ENCODE measurements at regions not wholly inside any gene's neighbourhood (a gene's known extent, or its start where the extent isn't known, plus 50 kb on each side); places are given as distances from the start of the nearest gene placed in this dataset.

GRCh38 chrX:39815631-39816030 is 282.1 kb downstream of the BCOR start:
- TF ChIP-seq POLR2A (IDR thresholded peaks at IDR 0.05) = no peak
- no peak for TF ChIP-seq CTCF (IDR thresholded peaks at IDR 0.05)
- Histone ChIP-seq H3K4me1 (peaks cover 24% of the 10 kb centered on the region), H3K27me3 (no peaks in the 10 kb centered on the region), H3K27ac (no peak overlapping the region), H3K4me3 (no peak overlapping the region), H3K9me3 (no peaks in the 10 kb centered on the region), H3K36me3 (replicated peaks in 1 of 2; ENCODE audit: insufficient read depth in 1 of 2, low read depth in 2 of 2) (no peaks in the 10 kb centered on the region)
- DNase-seq (no peak), ATAC-seq (no peak)
- 57% methylated on average over 1 of the region's 1 CpG; no CpG with 5 or more reads in 1 of the 2 donors for WGBS, 2 donors
- intact Hi-C loops (cut with DNase I) = no loop called here

GRCh38 chrX:39816871-39817731 is 280.7 kb downstream of the BCOR start:
- H3K36me3 ChIP-seq (replicated peaks in 1 of 2; ENCODE audit: insufficient read depth in 1 of 2, low read depth in 2 of 2) = no peaks in the 10 kb centered on the region
- 27 to 42% methylated on average over 5 to 12 of the region's 16 CpGs for WGBS, 2 donors
- peaks cover 25% of the 10 kb centered on the region for H3K4me1 ChIP-seq
- no peaks in the 10 kb centered on the region for H3K9me3 ChIP-seq
- intact Hi-C loops (cut with DNase I) = no loop called here
- ATAC-seq (no peak), DNase-seq (no peak)
- H3K27me3 ChIP-seq = no peaks in the 10 kb centered on the region
- H3K27ac ChIP-seq = no peak overlapping the region
- no peak for TF ChIP-seq CTCF (IDR thresholded peaks at IDR 0.05)
- TF ChIP-seq POLR2A (IDR thresholded peaks at IDR 0.05) = no peak
- H3K4me3 ChIP-seq = no peak overlapping the region

GRCh38 chrX:39817754-39818470 is 279.8 kb downstream of the BCOR start:
- DNase-seq (no peak), ATAC-seq (no peak)
- no peak overlapping the region for H3K27ac ChIP-seq
- TF ChIP-seq CTCF (IDR thresholded peaks at IDR 0.05) = no peak
- no peak for TF ChIP-seq POLR2A (IDR thresholded peaks at IDR 0.05)
- no peaks in the 10 kb centered on the region for H3K36me3 ChIP-seq (replicated peaks in 1 of 2; ENCODE audit: insufficient read depth in 1 of 2, low read depth in 2 of 2)
- H3K9me3 ChIP-seq = no peaks in the 10 kb centered on the region
- WGBS, 2 donors = 30 to 45% methylated on average over 5 to 12 of the region's 12 CpGs
- H3K4me1 ChIP-seq = peaks cover 23% of the 10 kb centered on the region
- no peak overlapping the region for H3K4me3 ChIP-seq
- no peaks in the 10 kb centered on the region for H3K27me3 ChIP-seq
- intact Hi-C loops (cut with DNase I) = no loop called here

- WGBS, 2 donors = 61 to 67% methylated on average over 3 to 5 of the region's 7 CpGs
- no peaks in the 10 kb centered on the region for H3K27me3 ChIP-seq
- DNase-seq = no peak
- no peak overlapping the region for H3K27ac ChIP-seq
- peaks cover 14% of the 10 kb centered on the region for H3K4me1 ChIP-seq
- H3K36me3 ChIP-seq (replicated peaks in 1 of 2; ENCODE audit: insufficient read depth in 1 of 2, low read depth in 2 of 2) = no peaks in the 10 kb centered on the region
- no peak for ATAC-seq
- TF ChIP-seq POLR2A (IDR thresholded peaks at IDR 0.05) = no peak
- no peak for TF ChIP-seq CTCF (IDR thresholded peaks at IDR 0.05)
- no peaks in the 10 kb centered on the region for H3K9me3 ChIP-seq
- no peak overlapping the region for H3K4me3 ChIP-seq
- intact Hi-C loops (cut with DNase I) = no loop called here
Observed at GRCh38 chrX:39818750-39819149, 279.0 kb downstream of the BCOR start.

Data from body of pancreas (tissue), 4 donors.